EL (cell line): ENCODE measurements at regions not wholly inside any gene's neighbourhood (a gene's known extent, or its start where the extent isn't known, plus 50 kb on each side); places are given as distances from the start of the nearest gene placed in this dataset.

Experiments
- DNase-seq: peaks from one replicate; pipeline ENCODE4 v3.0.0-alpha.2; 2016

DNA sequence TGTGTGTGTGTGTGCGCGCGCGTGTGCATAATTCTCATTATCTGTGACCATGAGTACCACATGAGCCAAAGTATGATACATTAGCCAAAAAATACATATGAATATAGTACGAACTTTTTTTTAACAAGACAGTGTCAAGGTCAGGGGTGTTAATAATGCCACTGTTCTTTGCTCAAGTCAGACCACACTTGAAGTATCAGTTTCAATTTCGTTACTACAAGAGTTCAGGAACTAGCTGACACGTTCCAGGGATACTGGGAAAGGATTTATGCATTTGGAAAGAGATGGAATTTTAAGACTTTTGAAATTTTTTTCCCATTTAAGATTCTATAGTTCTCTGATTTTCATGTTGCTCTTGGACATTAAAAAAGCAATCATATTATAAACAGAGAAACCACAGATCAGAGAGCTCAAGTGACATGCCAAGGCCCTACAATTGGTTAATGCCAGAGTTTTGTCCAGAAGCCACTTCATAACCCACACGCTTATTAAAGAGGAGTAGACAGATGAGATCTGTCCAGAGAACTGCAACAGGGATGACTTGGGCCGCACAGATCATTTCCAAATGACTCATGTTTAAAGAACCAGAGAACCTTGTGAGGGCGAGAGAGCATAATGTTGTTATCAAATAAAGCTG, 718.8 kb upstream of the SGCG start:
- DNase-seq = no peak

DNA sequence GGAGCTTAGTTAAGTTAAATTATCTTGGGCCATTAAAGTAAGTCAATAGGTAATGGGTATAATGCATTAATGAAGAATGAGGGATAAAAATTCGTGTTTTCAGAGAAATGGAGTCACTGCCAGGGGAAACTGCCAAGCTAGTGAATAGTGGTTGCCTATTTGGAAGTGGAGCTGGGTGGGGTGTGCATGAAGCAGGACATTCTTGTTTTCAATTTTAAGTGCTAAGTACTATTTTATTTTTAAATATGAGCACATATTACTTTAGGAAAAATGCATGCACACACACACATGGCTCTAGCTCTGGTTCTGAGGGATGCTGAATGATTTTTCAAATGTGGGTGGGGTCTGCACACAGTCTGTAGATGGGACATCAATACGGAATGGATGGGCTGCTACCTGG, 717.7 kb upstream of the SGCG start:
- DNase-seq = no peak

DNA sequence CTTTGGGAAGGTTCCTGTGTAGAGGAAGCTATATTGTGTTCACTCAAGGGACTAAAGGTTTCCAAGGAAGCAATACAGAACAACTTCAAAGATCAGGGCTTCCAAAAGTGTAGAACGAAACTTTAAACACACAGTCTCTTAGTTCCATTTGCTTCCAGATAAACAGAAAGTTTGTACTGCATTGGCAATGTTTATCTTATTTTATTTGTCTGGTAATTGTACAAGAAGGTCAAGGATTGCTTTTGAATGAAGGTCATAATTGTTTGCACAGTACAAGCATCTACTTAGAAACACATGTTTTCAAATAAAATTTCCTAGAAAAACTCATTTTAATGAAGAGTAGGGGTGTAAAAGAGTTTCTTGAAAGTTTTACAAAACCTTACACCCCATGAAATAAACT, 712.7 kb upstream of the SGCG start:
- no peak for DNase-seq

DNA sequence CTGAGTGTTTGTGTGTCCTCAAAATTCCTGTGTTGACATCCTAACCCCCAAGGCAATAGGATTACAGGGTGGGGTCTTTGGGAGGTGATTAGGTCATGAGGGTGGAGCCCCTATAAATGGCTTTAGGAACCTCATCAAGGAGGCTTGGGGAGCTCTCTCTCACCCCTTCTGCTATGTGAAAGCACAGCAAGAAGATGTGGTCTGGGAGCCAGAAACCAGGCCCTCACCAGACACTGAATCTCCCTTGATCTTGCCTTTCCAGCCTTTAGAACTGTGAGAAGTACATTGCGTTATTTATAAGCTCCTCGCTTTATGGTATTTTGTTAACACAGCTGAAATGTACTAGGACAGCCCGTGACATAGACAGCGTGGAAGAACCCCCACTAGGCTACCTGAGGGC, 712.0 kb upstream of the SGCG start:
- no peak for DNase-seq

DNA sequence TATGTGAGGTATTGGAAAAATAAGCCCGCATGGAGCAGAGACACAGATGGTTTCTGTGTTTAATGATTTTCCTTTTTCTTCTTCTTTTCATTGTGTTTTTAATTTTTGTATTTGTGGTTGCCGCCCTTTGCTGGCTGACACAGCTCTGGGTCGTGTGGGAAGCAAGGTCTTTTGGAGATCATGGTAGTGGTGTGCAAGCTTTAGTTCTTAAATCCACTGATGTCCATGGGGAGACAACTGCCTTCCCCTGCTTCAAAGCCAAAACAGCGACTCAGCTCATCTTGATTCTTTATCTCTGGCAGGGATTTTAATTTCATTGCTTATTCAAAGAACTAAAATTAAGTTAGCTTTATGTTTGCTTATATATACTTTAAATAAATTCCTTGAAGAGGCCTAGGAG, 711.3 kb upstream of the SGCG start:
- DNase-seq = no peak

DNA sequence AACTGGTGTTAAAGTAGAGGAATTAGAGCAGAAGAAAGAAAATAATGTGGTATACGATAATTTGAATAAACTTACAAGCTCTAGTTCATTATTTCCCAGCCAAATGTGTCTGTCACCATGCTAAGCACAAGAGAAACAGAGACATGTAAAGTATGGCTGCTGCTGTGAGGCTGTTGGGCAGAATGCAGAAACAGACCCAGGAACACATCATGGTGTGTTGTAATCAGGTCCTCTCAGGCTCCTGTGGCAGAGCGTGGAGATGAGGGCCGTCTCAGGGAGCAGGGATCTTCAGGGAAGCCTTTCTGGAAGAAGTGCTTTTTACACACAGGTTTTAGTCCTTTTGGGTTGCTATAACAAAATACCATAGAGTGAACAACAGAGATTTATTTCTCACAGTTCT, 710.7 kb upstream of the SGCG start:
- DNase-seq = no peak

DNA sequence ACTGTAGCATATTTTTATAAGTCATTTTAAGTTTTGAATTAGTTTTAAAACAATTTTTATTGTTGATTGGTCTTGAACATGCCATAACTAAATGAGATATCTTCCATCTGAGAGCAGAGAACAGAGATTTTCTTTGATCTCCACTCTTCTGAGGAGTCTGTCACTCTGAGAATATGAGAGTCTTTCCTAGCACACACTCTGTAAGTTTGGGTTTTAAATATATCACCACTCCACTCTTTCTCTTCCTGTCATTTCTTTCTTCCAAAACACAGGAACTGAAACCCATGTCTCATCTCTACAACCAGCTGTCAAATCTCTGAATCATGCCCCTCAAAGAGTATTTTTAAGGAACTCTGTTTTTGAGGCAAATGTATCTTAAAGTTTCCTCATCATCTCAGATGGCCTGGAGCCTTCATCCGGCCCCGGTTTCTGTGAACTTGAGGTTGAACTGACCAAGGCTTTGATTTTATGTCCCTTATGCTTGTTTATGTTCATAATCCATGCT, 698.2 kb upstream of the SGCG start:
- no peak for DNase-seq

DNA sequence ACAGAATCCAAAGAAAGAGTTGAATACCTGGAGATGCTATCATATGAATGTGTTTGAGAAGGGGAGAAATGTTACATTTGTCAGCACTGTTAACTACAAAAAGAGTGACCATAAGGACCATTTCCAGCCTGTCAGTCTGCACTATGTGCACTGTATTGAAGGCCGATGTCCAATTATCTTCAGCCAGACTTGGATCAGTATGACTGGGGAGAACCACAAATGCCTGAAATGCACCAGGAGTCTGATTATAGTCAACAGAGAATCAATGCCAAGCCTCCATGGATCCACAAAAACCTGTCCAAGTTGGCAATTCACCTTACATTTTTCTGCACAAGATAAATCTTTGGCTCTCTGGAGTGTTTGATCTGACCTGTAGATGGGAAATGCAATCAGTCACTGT, 697.5 kb upstream of the SGCG start:
- no peak for DNase-seq

DNA sequence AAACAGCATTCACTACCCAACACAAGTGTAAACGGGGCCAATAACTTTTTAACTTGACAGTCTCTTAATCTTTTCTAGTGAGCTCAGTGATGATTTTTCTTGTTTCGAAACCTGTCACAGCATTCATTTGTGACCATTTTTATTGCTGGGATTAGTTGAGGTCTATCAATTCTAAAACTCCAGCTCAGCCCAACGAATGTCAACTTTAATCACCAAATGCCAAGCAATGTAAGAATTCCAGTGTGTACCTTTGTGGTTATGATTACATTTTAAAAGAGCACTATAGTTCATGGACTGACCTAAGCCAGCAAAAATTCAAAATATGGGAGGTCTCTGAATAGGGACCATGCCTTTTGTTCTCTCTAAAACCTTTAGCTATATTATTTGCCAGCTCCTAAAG, 694.3 kb upstream of the SGCG start:
- no peak for DNase-seq

DNA sequence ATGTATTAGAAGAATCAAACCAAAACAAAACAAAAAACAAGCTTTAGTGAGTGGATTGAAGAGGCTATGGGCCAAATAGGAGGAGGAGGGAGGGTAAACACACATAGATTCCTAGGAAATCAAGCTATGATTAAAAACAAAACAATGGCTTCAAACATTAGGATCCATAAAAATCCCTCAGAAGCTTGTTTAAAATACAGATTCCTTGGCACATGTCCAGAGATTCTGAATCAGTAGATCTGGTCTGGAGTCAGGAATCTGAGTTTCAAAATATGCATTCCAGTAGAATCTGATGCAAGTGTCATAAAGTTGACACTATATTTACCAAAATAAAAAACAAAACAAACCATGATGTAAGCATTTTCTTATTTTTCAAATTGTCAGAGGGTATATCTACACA, 692.8 kb upstream of the SGCG start:
- DNase-seq = no peak

DNA sequence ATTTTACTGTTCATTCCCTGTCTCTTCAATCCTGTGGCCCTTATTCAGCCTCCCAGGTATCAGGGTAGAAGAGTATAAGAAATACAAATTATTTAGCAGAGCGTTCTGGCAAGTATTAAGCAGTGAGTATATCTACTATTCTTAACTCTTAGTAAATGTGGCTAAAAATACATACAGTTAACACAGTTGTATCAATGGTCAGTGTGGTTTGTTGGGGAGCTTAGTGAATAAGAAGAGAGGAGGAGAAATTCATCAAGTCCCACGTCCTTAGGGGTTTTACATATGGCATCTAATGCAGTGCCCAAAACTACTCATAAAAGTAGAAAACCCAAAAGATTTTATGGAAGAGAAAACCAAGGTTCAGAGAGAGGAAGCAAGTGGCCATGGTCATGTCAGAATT, 691.0 kb upstream of the SGCG start:
- no peak for DNase-seq

DNA sequence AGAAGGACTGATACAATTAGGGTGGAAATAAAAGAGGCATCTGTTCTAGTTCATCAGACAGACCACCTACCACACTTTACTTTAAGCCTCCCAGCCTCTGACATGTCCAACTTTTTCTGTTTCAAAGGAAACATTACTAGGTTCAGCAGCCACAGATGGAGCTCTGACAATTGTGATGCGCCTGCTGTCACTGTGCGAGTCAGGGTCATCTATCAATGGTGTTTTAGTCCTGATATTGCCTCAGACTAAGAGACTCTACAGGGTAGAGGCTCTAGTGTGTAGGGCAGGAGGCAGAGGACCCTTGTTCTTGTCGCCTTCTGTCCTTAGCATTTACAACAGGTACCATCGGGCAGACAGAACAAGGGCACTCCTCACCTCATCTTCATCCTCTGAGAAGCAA, 685.0 kb upstream of the SGCG start:
- DNase-seq = no peak

DNA sequence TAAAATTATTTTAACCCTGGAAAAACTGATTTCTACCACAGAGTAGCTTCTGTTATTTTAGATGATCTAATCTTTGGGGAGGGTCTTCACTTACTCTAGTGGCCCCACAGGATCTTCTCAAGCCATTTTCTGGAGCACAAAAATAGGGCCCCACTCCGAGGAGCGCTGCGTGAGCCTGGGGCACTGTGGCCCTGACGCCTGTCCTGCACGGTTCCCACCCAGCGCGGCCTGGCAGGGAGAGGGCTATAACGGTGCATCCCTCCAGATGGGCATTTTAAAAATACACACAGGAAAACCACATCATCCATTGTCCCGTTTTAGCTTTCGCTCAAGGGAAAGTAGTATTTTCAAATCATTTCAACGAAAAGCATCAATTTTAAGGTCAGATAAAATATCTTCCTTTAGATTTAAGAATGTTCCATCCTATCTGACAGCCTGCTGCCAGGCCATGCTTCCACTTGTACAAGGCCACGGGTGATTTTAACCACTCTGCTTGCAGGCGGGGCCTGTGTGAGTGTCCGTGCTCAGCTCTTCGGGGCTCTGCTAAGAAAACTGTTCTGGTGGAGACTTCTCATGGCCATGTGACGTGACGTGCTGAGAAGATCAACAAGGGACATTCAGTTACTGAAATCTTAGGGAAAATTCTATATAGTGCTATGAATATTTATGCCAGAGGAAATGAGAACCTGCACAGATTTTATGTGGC, 683.8 kb upstream of the SGCG start:
- DNase-seq = no peak

DNA sequence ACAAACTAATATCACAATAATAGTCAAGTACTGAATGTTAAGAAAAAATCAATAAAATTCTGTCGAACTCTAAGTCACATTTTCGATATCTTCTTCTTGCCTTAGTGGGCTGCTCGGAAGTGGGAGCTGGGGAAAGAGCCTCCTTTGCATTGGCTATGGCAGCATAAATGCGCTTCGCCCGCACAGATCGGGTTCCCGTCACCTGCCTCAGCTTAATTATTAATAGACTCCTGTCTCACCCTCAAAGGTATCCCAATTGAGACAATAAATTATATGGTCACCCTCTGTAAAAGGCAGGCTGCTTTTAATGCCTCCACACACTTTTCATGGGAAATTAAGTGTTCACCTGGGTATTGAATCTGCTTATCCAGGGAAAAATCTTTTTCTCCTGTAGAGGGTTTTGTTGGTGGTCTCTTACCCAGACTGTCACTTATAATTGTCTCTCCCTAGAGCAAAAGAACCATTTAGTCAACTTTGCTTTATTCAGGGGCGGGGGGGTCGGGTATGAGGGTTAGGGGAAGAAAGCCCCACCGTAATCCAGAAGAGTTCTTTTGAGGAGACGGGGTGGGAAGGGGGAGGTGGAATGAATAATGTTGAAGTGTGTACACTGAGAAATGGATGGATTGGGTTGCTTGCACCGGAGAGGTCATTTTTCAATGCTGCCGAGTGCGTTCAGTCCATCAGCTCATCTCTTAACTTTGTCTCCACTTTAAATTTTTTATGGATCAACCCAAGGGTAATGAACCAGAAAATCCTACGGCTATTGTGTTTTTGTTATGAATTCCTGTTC, 682.6 kb upstream of the SGCG start:
- DNase-seq = no peak

DNA sequence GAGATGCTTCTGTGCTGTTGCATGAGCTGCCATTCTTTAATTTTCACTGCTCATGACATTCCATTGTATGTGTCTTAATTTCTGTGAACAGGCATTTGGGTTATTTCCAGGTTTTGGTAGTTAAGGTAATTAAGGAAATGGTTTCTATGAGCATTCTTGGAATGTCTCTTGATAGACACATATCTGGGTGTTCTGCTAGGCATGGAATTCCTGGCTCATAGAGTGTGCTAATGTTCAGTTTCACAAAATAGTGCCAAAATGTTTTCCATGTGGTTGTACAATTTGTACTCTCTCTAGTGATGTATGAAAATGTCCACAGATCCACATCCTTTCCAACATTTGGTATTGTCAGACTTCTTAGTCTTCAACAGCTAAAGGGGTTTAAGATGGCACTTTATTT, 680.9 kb upstream of the SGCG start:
- DNase-seq = no peak

DNA sequence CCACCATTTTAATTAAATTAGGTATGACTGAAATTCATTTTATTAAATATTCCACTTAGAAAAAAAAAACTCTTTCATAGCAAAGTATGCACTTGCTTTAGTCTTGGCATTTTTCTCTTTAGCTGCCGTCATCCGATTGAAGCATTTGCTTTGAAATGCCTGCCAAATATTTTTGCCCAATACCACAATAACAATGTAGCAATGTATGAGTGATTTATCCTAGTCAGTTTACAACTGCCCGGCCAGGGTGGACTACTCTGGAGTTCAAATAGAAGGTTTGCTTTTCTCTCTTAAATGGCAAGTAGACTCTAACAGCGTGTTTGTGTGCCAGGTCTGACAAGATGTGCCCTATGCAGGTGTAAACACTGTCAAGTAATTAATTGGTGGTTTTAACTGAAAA, 675.3 kb upstream of the SGCG start:
- no peak for DNase-seq

DNA sequence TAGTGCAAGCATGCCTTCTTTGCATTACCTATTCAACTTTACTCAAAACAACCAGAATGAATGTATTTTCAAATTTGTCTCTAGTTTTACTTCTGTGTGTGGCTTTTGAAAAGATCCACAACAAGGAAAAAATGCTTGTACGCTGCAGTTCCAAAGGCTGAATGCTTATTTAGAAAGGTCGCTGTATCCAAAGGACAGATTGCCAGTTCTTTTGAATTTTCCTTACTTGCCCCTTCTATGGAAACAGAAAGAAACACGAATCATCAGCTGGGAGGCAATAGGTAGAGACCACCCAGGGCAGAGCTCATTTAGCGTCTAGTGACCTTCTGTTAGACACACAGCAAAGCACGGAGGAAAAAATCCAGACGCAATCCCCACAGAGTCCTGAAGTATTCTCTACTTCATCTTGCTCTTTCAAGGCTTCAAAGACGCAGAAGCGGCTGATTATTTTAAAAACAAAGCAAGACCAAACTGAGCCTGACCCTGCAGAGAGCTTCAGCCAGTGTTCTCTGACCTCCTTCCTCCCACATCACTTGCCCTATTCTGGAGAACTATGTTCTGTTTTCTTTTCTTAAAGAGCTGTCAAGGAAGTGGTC, 674.6 kb upstream of the SGCG start:
- DNase-seq = no peak

DNA sequence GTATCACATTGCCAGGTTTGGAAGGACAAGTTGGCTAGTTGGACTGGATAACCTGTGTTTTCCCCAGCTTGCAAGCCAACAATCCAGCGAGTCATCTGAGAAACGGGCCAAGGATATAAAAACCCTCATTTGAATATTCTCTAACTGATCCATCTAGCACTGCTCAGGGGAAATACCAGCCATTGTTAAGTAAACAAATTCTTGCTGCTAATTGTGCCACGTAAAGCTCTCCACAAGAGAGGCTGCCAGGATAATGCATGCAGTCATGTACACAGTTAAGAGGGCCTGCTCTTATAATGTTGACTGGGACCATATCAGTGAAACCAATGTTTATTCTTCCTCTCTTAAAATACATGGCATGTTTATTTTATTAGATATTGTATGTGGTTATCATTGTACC, 663.2 kb upstream of the SGCG start:
- no peak for DNase-seq

DNA sequence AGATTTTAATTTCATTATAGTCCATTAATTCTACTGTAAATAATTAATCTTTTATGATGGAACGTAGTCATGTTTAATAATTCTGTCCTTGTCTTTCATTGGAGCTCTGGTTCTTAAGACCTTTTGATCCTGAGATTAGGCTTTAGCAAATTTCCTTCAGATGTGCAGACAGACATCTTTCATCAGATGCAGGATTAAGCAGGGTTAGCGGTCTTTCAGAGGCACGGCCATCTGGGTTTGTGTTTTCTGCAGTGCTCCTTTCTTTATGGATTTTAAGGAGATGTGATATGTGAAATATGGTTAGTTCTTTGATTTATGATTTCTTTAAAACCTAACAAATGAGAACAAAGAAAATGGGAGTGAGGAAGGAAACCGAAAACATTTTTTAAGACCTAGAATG, 643.9 kb upstream of the SGCG start:
- no peak for DNase-seq

DNA sequence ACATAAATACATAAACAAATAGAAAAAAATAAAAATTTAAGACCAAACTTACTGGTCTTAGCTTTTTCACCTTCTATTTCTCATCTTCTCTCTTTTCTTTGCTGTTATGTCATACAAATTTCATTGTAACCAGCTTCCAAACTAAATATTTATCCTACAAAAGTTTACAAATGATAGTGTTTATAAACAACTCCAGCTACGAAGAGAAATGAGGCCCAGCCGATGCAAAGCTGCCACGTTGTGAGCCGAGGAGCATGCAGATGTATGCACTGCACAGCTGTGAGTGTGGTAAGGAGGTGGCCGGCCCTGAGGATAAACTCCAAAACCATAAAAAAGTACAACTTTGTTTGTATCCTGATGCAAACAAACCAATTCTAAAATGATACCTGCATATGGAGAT, 642.4 kb upstream of the SGCG start:
- DNase-seq = no peak

DNA sequence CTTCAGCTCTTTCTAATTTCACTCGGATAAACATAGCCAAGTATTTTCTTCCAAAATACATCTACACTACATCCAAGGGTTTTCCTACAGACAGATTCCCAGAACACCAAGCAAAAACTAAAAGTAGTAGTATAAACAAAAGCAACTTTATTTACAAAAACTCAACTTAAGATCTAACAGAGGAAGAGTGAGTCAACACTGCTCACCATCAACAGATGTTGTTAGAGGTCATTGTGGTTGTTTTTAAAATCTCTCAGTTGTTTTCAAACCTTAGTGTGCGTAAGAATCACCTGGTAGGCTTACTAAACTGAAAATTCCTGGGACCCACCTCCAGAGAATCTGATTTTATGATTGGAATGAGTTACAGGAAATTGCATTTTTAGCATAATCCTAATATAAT, 631.7 kb upstream of the SGCG start:
- DNase-seq = no peak

DNA sequence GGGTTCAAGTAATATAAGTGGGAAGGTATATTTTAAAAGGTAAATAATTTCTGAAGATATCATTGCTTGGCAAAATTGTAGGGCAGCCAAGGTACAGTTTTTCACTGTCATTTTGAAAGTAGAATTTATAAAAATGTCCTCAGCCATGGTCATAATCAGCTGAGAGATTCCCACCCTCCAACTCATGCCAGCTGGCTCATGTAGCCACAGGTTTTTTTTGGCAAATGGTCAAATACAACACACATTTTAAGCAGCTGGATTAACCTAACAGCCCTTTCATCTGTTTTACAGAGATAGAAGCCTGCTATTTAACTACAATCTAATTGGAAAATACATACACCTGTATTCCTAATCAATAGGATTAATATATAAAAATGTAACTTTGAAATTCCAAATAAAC, 619.2 kb upstream of the SGCG start:
- no peak for DNase-seq

DNA sequence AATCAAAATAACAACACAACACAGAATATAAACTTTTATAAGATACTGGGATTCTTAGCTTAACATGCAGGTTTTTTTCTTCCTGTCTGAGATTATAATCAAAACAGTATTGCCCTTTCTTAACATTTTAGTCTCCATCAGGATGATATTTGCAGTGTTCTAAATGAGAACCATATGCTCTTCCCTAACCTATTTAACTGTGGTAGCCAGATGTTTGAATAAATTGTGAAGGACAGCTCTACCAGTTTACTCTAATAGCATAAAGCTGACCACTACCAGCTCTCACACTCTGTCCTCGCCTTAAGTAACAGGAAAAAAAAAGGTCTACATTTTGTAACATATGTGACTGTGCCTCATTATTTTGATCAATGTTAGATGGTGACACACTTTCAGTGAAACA, 618.7 kb upstream of the SGCG start:
- no peak for DNase-seq

DNA sequence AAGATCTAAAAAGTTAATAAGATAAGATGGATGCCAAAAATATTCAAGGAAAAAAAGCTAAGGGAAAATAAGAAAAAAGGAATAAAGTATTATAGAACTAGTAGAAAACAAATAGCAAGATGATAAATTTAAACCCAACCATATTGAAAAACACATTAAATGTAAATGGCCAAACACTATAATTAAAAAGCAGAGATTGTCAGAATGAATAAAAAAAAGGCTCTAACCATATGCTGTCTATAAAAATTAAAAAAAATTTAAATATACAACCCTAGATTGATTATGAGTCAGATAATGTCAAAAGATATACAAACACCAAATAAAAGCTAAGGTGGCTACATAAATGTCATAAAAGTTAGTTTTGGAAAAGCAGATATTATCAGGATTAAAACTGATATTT, 617.5 kb upstream of the SGCG start:
- DNase-seq = no peak
